A549 (cell line): ENCODE measurements at regions not wholly inside any gene's neighbourhood (a gene's known extent, or its start where the extent isn't known, plus 50 kb on each side); places are given as distances from the start of the nearest gene placed in this dataset.

Source experiments
- ATAC-seq, 2 experiments: fragments of 200-7000 bp in 1 of 2; fragments of >200 bp in 1 of 2; cut with Nextera tagmentation in 1 of 2; cut with Tn5 transposase in 1 of 2; 3 replicates each; pipeline versions ENCODE4 v1.8.0 to v1.9.1; 2018 to 2020; ENCODE audit warnings: mild to moderate bottlenecking in 1 of 2, moderate library complexity in 1 of 2
- CTCF ChIA-PET: fragments of 300-600 bp; sonication (Branson Sonifier 250); formaldehyde crosslinking; extraction: SDS; loops from one replicate; lab custom pipeline; 2021; ENCODE audit warnings: antibody characterized with exemption, inconsistent platforms; lab: Yijun Ruan, JAX
- POLR2A ChIA-PET: fragments of 350-600 bp; formaldehyde crosslinking; extraction: SDS; loops from one replicate; lab custom pipeline; 2021; ENCODE audit warnings: antibody characterized with exemption, inconsistent platforms; lab: Yijun Ruan, JAX
- DNase-seq, 2 experiments: peaks; one replicate each; pipeline versions ENCODE4 v3.0.0 to v3.0.0-alpha.2; 2011 to 2016; ENCODE audit warnings: low read depth in 1 of 2, low spot score in 1 of 2
- FAIRE-seq: peaks from 2 replicates; lab custom pipeline; 2011; peaks lifted over from hg19 to GRCh38; lab: Jason Lieb, UNC
- H3K27ac ChIP-seq, 2 experiments: fragments of >200 bp; sonication (Bioruptor Twin); formaldehyde crosslinking; 3 replicates each; pipeline ENCODE4 v1.5.1; 2016 to 2017
- H3K4me1 ChIP-seq: fragments of >200 bp; sonication (Bioruptor Twin); formaldehyde crosslinking; 3 replicates; pipeline ENCODE4 v1.6.1; 2016
- H3K4me2 ChIP-seq: fragments of >200 bp; sonication (Bioruptor Twin); formaldehyde crosslinking; 3 replicates; pipeline ENCODE4 v1.6.1; 2016
- H3K4me3 ChIP-seq: fragments of >200 bp; sonication (Bioruptor Twin); formaldehyde crosslinking; 3 replicates; pipeline ENCODE4 v1.5.1; 2016
- H3K9me3 ChIP-seq: fragments of >200 bp; sonication (Bioruptor Twin); formaldehyde crosslinking; 3 replicates; pipeline ENCODE4 v1.6.1; 2016
- ATOH8 ChIP-seq: fragments of 250-450 bp; sonication (Bioruptor Pico); IDR thresholded peaks from 2 replicates; pipeline ENCODE4 v1.5.0; 2020; ENCODE audit warnings: low read depth, mild to moderate bottlenecking, moderate library complexity
- CBX2 ChIP-seq: fragments of 200-600 bp; sonication (generic); IDR thresholded peaks from 2 replicates; pipeline ENCODE4 v1.6.1; 2016; ENCODE audit warnings: low read depth, mild to moderate bottlenecking, borderline replicate concordance
- CEBPB ChIP-seq, 2 experiments: fragments of >200 bp in 1 of 2; sonication (Bioruptor Twin) in 1 of 2; formaldehyde crosslinking in 1 of 2; IDR thresholded peaks; 2 replicates each; pipeline ENCODE4 v1.6.1; 2012 to 2016
- CHD4 ChIP-seq: fragments of 200-600 bp; sonication (generic); IDR thresholded peaks from 2 replicates; pipeline ENCODE4 v1.6.1; 2016; ENCODE audit warnings: antibody characterized with exemption, mild to moderate bottlenecking, borderline replicate concordance
- E2F6 ChIP-seq: IDR thresholded peaks from 2 replicates; pipeline ENCODE4 v1.6.1; 2012; ENCODE audit warnings: low read depth, borderline replicate concordance
- EHF ChIP-seq: fragments of 250-450 bp; sonication (Bioruptor Pico); IDR thresholded peaks from 2 replicates; pipeline ENCODE4 v1.5.0; 2020; ENCODE audit warnings: mild to moderate bottlenecking
- FOSL2 ChIP-seq, 2 experiments: fragments of 450-650 bp in 1 of 2; fragments of >200 bp in 1 of 2; sonication (Bioruptor Twin) in 1 of 2; formaldehyde crosslinking; IDR thresholded peaks; 2 replicates each; pipeline versions ENCODE4 v1.5.0 to v1.6.1; 2016 to 2020; ENCODE audit warnings: mild to moderate bottlenecking in 1 of 2, moderate library complexity in 1 of 2
- FOXS1 ChIP-seq: fragments of 250-450 bp; sonication (Bioruptor Pico); IDR thresholded peaks from 2 replicates; pipeline ENCODE4 v1.5.0; 2020; ENCODE audit warnings: mild to moderate bottlenecking, moderate library complexity
- HDAC2 ChIP-seq: fragments of 200-600 bp; sonication (generic); IDR thresholded peaks from 2 replicates; pipeline ENCODE4 v1.6.1; 2016
- HMGXB4 ChIP-seq: fragments of 250-450 bp; sonication (Bioruptor Pico); IDR thresholded peaks from 2 replicates; pipeline ENCODE4 v1.5.0; 2021; ENCODE audit warnings: mild to moderate bottlenecking, moderate library complexity, borderline replicate concordance
- HOXB5 ChIP-seq: fragments of 250-450 bp; sonication (Bioruptor Pico); IDR thresholded peaks from 2 replicates; pipeline ENCODE4 v1.5.0; 2020; ENCODE audit warnings: mild to moderate bottlenecking, moderate library complexity
- JUN ChIP-seq, 2 experiments: fragments of >200 bp; sonication (Bioruptor Twin); formaldehyde crosslinking; IDR thresholded peaks; 2 replicates in 1 of 2; 3 replicates in 1 of 2; pipeline ENCODE4 v1.6.1; 2016 to 2017
- KDM1A ChIP-seq: fragments of 200-600 bp; sonication (generic); IDR thresholded peaks from 2 replicates; pipeline ENCODE4 v1.6.1; 2016; ENCODE audit warnings: low read depth, mild to moderate bottlenecking
- KDM5A ChIP-seq: fragments of 200-600 bp; sonication (generic); IDR thresholded peaks from 2 replicates; pipeline ENCODE4 v1.6.1; 2016; ENCODE audit warnings: antibody characterized with exemption, mild to moderate bottlenecking
- MAX ChIP-seq: IDR thresholded peaks from 2 replicates; pipeline ENCODE4 v1.6.1; 2012
- MAZ ChIP-seq: fragments of 150-350 bp; IDR thresholded peaks from 2 replicates; pipeline ENCODE4 v1.6.1; 2014; ENCODE audit warnings: antibody characterized with exemption, low read depth, low read length, borderline replicate concordance
- NFE2L2 ChIP-seq: fragments of 150-350 bp; conservative IDR thresholded peaks from 2 replicates; pipeline ENCODE4 v1.6.1; 2014; ENCODE audit warnings: low read length
- PHF8 ChIP-seq: fragments of 200-600 bp; sonication (generic); IDR thresholded peaks from 2 replicates; pipeline ENCODE4 v1.6.1; 2016; ENCODE audit warnings: low read depth, mild to moderate bottlenecking, antibody characterized with exemption, moderate library complexity, borderline replicate concordance
- RAD21 ChIP-seq, 2 experiments: fragments of >200 bp in 1 of 2; sonication (Bioruptor Twin) in 1 of 2; formaldehyde crosslinking in 1 of 2; IDR thresholded peaks in 1 of 2; conservative IDR thresholded peaks in 1 of 2; 2 replicates in 1 of 2; 3 replicates in 1 of 2; pipeline ENCODE4 v1.6.1; 2012 to 2018; ENCODE audit warnings: inconsistent platforms in 1 of 2
- RARB ChIP-seq: fragments of 250-450 bp; sonication (Bioruptor Pico); IDR thresholded peaks from 2 replicates; pipeline ENCODE4 v1.8.0; 2021; ENCODE audit warnings: mild to moderate bottlenecking, moderate library complexity
- REST ChIP-seq: fragments of 200-600 bp; sonication (generic); IDR thresholded peaks from 2 replicates; pipeline ENCODE4 v1.6.1; 2016; ENCODE audit warnings: antibody characterized with exemption, mild to moderate bottlenecking, moderate library complexity
- RFX5 ChIP-seq: fragments of 450-650 bp; IDR thresholded peaks from 2 replicates; pipeline ENCODE4 v1.7.1; 2014; ENCODE audit warnings: antibody characterized with exemption, mild to moderate bottlenecking, moderate library complexity
- RNF2 ChIP-seq: fragments of 200-600 bp; sonication (generic); IDR thresholded peaks from 2 replicates; pipeline ENCODE4 v1.6.1; 2016; ENCODE audit warnings: low read depth, mild to moderate bottlenecking, antibody characterized with exemption, moderate library complexity, borderline replicate concordance
- SREBF2 ChIP-seq: fragments of 450-650 bp; IDR thresholded peaks from 2 replicates; pipeline ENCODE4 v1.6.1; 2014; ENCODE audit warnings: mild to moderate bottlenecking, moderate library complexity
- TFCP2L1 ChIP-seq: fragments of 250-450 bp; sonication (Bioruptor Pico); IDR thresholded peaks from 2 replicates; pipeline ENCODE4 v1.5.0; 2021; ENCODE audit warnings: mild to moderate bottlenecking
- ZNF302 ChIP-seq: fragments of 250-450 bp; sonication (Bioruptor Pico); IDR thresholded peaks from 2 replicates; pipeline ENCODE4 v1.9.0; 2021; ENCODE audit warnings: inconsistent platforms, mild to moderate bottlenecking, moderate library complexity
- ZSCAN20 ChIP-seq: fragments of 250-450 bp; sonication (Bioruptor Pico); IDR thresholded peaks from 2 replicates; pipeline ENCODE4 v1.8.0; 2022; ENCODE audit warnings: mild to moderate bottlenecking, moderate library complexity
- WGBS: methylation state at CpG from one replicate; pipeline ENCODE4 v1.1.6; 2017; ENCODE audit errors: missing lambda C conversion rate; 5-methylcytosine and 5-hydroxymethylcytosine counted together

- TF ChIP-seq KDM1A (no peak), FOSL2 (IDR thresholded peaks at IDR 0.05) (no peak), FOSL2 (CRISPR knock-in tag; IDR thresholded peaks at IDR 0.05) (no peak), ATOH8 (CRISPR knock-in tag) (no peak), PHF8 (no peak), ZNF302 (CRISPR knock-in tag) (no peak), CHD4 (no peak), RARB (CRISPR knock-in tag) (no peak), SREBF2 (no peak), RAD21 (conservative IDR thresholded peaks at IDR 0.05 in 1 of 2, IDR thresholded peaks at IDR 0.05 in 1 of 2) (no peak), TFCP2L1 (no peak), HMGXB4 (CRISPR knock-in tag) (no peak), MAZ (no peak), KDM5A (no peak), RNF2 (no peak)
- DNase-seq (no peak), ATAC-seq (no peak), FAIRE-seq (no peak)
- no peaks in the 10 kb centered on the region for H3K4me1 ChIP-seq
- 0% methylated on average over 1 of the region's 1 CpG for WGBS
- no peaks in the 10 kb centered on the region for H3K9me3 ChIP-seq
- no peak overlapping the region for H3K4me2 ChIP-seq
- no peak overlapping the region for H3K27ac ChIP-seq
- no peak overlapping the region for H3K4me3 ChIP-seq
- ChIA-PET CTCF (no interaction called here), POLR2A (no interaction called here)
Measured at GRCh38 chr7:49618028-49618427, 155.4 kb upstream of the VWC2 start.

GRCh38 chr7:49623943-49624342 lies 149.5 kb upstream of the VWC2 start:
- Histone ChIP-seq H3K27ac (no peak overlapping the region), H3K9me3 (no peaks in the 10 kb centered on the region), H3K4me2 (no peak overlapping the region), H3K4me1 (no peaks in the 10 kb centered on the region), H3K4me3 (no peak overlapping the region)
- ATAC-seq (no peak), FAIRE-seq (no peak), DNase-seq (no peak)
- no peak for TF ChIP-seq RAD21 (conservative IDR thresholded peaks at IDR 0.05 in 1 of 2, IDR thresholded peaks at IDR 0.05 in 1 of 2)
- TF ChIP-seq RARB (CRISPR knock-in tag): no peak
- TF ChIP-seq MAX: no peak
- TF ChIP-seq EHF (CRISPR knock-in tag): no peak
- TF ChIP-seq RFX5: no peak
- no peak for TF ChIP-seq E2F6
- no peak for TF ChIP-seq KDM1A
- TF ChIP-seq FOXS1 (CRISPR knock-in tag): no peak
- no peak for TF ChIP-seq HOXB5
- TF ChIP-seq NFE2L2: no peak
- TF ChIP-seq CEBPB (IDR thresholded peaks at IDR 0.05): no peak
- no peak for TF ChIP-seq REST
- no peak for TF ChIP-seq TFCP2L1
- TF ChIP-seq ZSCAN20 (CRISPR knock-in tag): no peak
- TF ChIP-seq CBX2: no peak
- TF ChIP-seq JUN (IDR thresholded peaks at IDR 0.05): no peak
- no peak for TF ChIP-seq FOSL2 (IDR thresholded peaks at IDR 0.05)
- no peak for TF ChIP-seq FOSL2 (CRISPR knock-in tag; IDR thresholded peaks at IDR 0.05)
- TF ChIP-seq HDAC2: no peak
- no peak for TF ChIP-seq SREBF2
- POLR2A ChIA-PET: no interaction called here
- CTCF ChIA-PET: no interaction called here
- WGBS: 6% methylated on average over 3 of the region's 3 CpGs
